CD4-positive, alpha-beta memory T cell (primary cell): ENCODE measurements at regions not wholly inside any gene's neighbourhood (a gene's known extent, or its start where the extent isn't known, plus 50 kb on each side); places are given as distances from the start of the nearest gene placed in this dataset.

Experiments used
- CTCF ChIA-PET: fragments of 350-600 bp; sonication (Branson Sonifier 250); formaldehyde crosslinking; loops from one replicate; lab custom pipeline; 2021; ENCODE audit warnings: inconsistent platforms; ENCODE audit not compliant: partially characterized antibody; lab: Charles Lee
- POLR2A ChIA-PET: fragments of 350-600 bp; sonication (Branson Sonifier 250); formaldehyde crosslinking; loops from one replicate; lab custom pipeline; 2021; ENCODE audit not compliant: partially characterized antibody; lab: Charles Lee
- DNase-seq, 5 donors: peaks; one replicate each; pipeline versions ENCODE4 v3.0.0 to v3.0.0-alpha.2; 2020 to 2022; ENCODE audit warnings: mixed read lengths in 1 of 5
- H3K27ac ChIP-seq: one replicate; pipeline ENCODE4 v1.7.0; 2013; ENCODE audit warnings: low read depth, low read length
- H3K27me3 ChIP-seq: 2 replicates; pipeline ENCODE4 v1.7.0; 2013; ENCODE audit warnings: mild to moderate bottlenecking, low read length, moderate library complexity; ENCODE audit not compliant: insufficient read depth
- H3K36me3 ChIP-seq: 2 replicates; pipeline ENCODE4 v1.7.0; 2013; ENCODE audit warnings: mild to moderate bottlenecking, low read length, moderate library complexity; ENCODE audit not compliant: insufficient read depth
- H3K4me1 ChIP-seq: 2 replicates; pipeline ENCODE4 v1.7.0; 2013; ENCODE audit warnings: mild to moderate bottlenecking, low read length, moderate library complexity; ENCODE audit not compliant: insufficient read depth
- H3K4me3 ChIP-seq, 2 donors: one replicate each; pipeline ENCODE4 v1.7.0; 2013; ENCODE audit warnings: low read length in 2 of 2, mild to moderate bottlenecking in 1 of 2
- H3K9me3 ChIP-seq, 2 donors: one replicate each; pipeline ENCODE4 v1.7.0; 2013; ENCODE audit warnings: low read length in 2 of 2, control low read depth in 1 of 2; ENCODE audit not compliant: control insufficient read depth in 1 of 2
- H3K27ac Mint-ChIP-seq, 7 donors: one replicate each; pipeline ENCODE4 v1.8.0; 2020 to 2021; ENCODE audit warnings: mixed read lengths in 7 of 7, mild to moderate bottlenecking in 6 of 7, inconsistent platforms in 3 of 7, moderate library complexity in 3 of 7
- H3K27me3 Mint-ChIP-seq, 2 donors: one replicate each; pipeline ENCODE4 v1.8.0; 2020 to 2021; ENCODE audit warnings: mixed read lengths in 2 of 2
- H3K36me3 Mint-ChIP-seq, 2 donors: one replicate each; pipeline ENCODE4 v1.8.0; 2020 to 2021; ENCODE audit warnings: mixed read lengths in 2 of 2, inconsistent platforms in 1 of 2, mild to moderate bottlenecking in 1 of 2
- H3K4me1 Mint-ChIP-seq, 4 donors: one replicate each; pipeline ENCODE4 v1.8.0; 2020 to 2021; ENCODE audit warnings: mixed read lengths in 4 of 4, mild to moderate bottlenecking in 1 of 4
- H3K4me3 Mint-ChIP-seq, 8 donors: one replicate each; pipeline ENCODE4 v1.8.0; 2020 to 2021; ENCODE audit warnings: mixed read lengths in 8 of 8, mild to moderate bottlenecking in 7 of 8, moderate library complexity in 6 of 8, inconsistent platforms in 3 of 8
- H3K9me3 Mint-ChIP-seq, 8 donors: one replicate each; pipeline ENCODE4 v1.8.0; 2020 to 2021; ENCODE audit warnings: mixed read lengths in 8 of 8, mild to moderate bottlenecking in 5 of 8, inconsistent platforms in 3 of 8, moderate library complexity in 1 of 8
- intact Hi-C: fragments of 100-400 bp; cut with micrococcal nuclease; formaldehyde crosslinking; loops from one replicate; pipeline ENCODE4 v1.15.1; 2023

GRCh38 chr3:162200836-162201235 lies 704.2 kb downstream of the OTOL1 start:
- Histone ChIP-seq H3K27me3 (no peaks in the 10 kb centered on the region), H3K9me3 (no peaks in the 10 kb centered on the region), H3K4me1 (no peaks in the 10 kb centered on the region), H3K36me3 (no peaks in the 10 kb centered on the region), H3K4me3 (no peak overlapping the region), H3K27ac (no peak overlapping the region)
- no peaks in the 10 kb centered on the region for H3K4me1 Mint-ChIP-seq
- H3K27me3 Mint-ChIP-seq = no peaks in the 10 kb centered on the region
- intact Hi-C loops = no loop called here
- CTCF ChIA-PET = no interaction called here
- no peak for DNase-seq
- no peaks in the 10 kb centered on the region for H3K36me3 Mint-ChIP-seq
- H3K4me3 Mint-ChIP-seq = no peak overlapping the region
- peaks cover 0 to 8% (median 1%) of the 10 kb centered on the region in 8 donors for H3K9me3 Mint-ChIP-seq
- peak overlapping the region in 1 of 7 donors; percentile 75 for H3K27ac Mint-ChIP-seq
- POLR2A ChIA-PET = no interaction called here

- no peaks in the 10 kb centered on the region for H3K36me3 ChIP-seq
- POLR2A ChIA-PET = no interaction called here
- no peaks in the 10 kb centered on the region for H3K27me3 Mint-ChIP-seq
- no peaks in the 10 kb centered on the region for H3K27me3 ChIP-seq
- CTCF ChIA-PET = no interaction called here
- no peaks in the 10 kb centered on the region for H3K4me1 ChIP-seq
- H3K27ac Mint-ChIP-seq = no peak overlapping the region
- H3K27ac ChIP-seq = no peak overlapping the region
- no peaks in the 10 kb centered on the region for H3K9me3 ChIP-seq
- intact Hi-C loops = no loop called here
- no peak overlapping the region for H3K4me3 ChIP-seq
- peaks cover 0 to 4% (median 0%) of the 10 kb centered on the region in 8 donors for H3K9me3 Mint-ChIP-seq
- no peaks in the 10 kb centered on the region for H3K36me3 Mint-ChIP-seq
- H3K4me3 Mint-ChIP-seq = no peak overlapping the region
- no peak for DNase-seq
- no peaks in the 10 kb centered on the region for H3K4me1 Mint-ChIP-seq
Measured at GRCh38 chr3:162206648-162207047, 710.0 kb downstream of the OTOL1 start.

GRCh38 chr3:162211470-162211869 lies 714.9 kb downstream of the OTOL1 start:
- Histone ChIP-seq H3K36me3 (no peaks in the 10 kb centered on the region), H3K27ac (no peak overlapping the region), H3K4me1 (no peaks in the 10 kb centered on the region), H3K27me3 (no peaks in the 10 kb centered on the region), H3K4me3 (no peak overlapping the region), H3K9me3 (no peaks in the 10 kb centered on the region)
- peaks cover 0 to 6% (median 0%) of the 10 kb centered on the region in 8 donors for H3K9me3 Mint-ChIP-seq
- no peak overlapping the region for H3K4me3 Mint-ChIP-seq
- DNase-seq = no peak
- POLR2A ChIA-PET = no interaction called here
- CTCF ChIA-PET = no interaction called here
- H3K4me1 Mint-ChIP-seq = no peaks in the 10 kb centered on the region
- H3K27me3 Mint-ChIP-seq = no peaks in the 10 kb centered on the region
- H3K27ac Mint-ChIP-seq = no peak overlapping the region
- no peaks in the 10 kb centered on the region for H3K36me3 Mint-ChIP-seq
- intact Hi-C loops = no loop called here

GRCh38 chr3:162213196-162213595 lies 716.6 kb downstream of the OTOL1 start:
- ChIA-PET CTCF (no interaction called here), POLR2A (no interaction called here)
- Mint-ChIP-seq H3K9me3 (peaks cover 0 to 9% (median under 1%) of the 10 kb centered on the region in 8 donors), H3K4me3 (no peak overlapping the region), H3K36me3 (no peaks in the 10 kb centered on the region), H3K27ac (no peak overlapping the region), H3K4me1 (no peaks in the 10 kb centered on the region), H3K27me3 (no peaks in the 10 kb centered on the region)
- H3K36me3 ChIP-seq = no peaks in the 10 kb centered on the region
- H3K4me1 ChIP-seq = no peaks in the 10 kb centered on the region
- no peak overlapping the region for H3K27ac ChIP-seq
- DNase-seq = no peak
- H3K27me3 ChIP-seq = no peaks in the 10 kb centered on the region
- intact Hi-C loops = no loop called here
- no peaks in the 10 kb centered on the region for H3K9me3 ChIP-seq
- no peak overlapping the region for H3K4me3 ChIP-seq

- intact Hi-C loops = no loop called here
Measured at GRCh38 chr3:162213956-162214355, 717.3 kb downstream of the OTOL1 start.

GRCh38 chr3:162217647-162218046 lies 721.0 kb downstream of the OTOL1 start:
- Mint-ChIP-seq H3K4me3 (no peak overlapping the region), H3K4me1 (no peaks in the 10 kb centered on the region), H3K9me3 (peaks cover 0 to 14% (median 3%) of the 10 kb centered on the region in 8 donors), H3K36me3 (no peaks in the 10 kb centered on the region), H3K27ac (no peak overlapping the region), H3K27me3 (no peaks in the 10 kb centered on the region)
- POLR2A ChIA-PET = no interaction called here
- Histone ChIP-seq H3K4me3 (no peak overlapping the region), H3K36me3 (no peaks in the 10 kb centered on the region), H3K27ac (no peak overlapping the region), H3K4me1 (no peaks in the 10 kb centered on the region), H3K27me3 (no peaks in the 10 kb centered on the region), H3K9me3 (no peaks in the 10 kb centered on the region)
- intact Hi-C loops = no loop called here
- DNase-seq = no peak
- CTCF ChIA-PET = no interaction called here

More at GRCh38 chr3:162213956-162214355, 717.3 kb downstream of the OTOL1 start:
- Histone ChIP-seq H3K9me3 (no peaks in the 10 kb centered on the region), H3K4me1 (no peaks in the 10 kb centered on the region), H3K36me3 (no peaks in the 10 kb centered on the region), H3K27ac (no peak overlapping the region), H3K27me3 (no peaks in the 10 kb centered on the region), H3K4me3 (no peak overlapping the region)
- Mint-ChIP-seq H3K27ac (no peak overlapping the region), H3K4me3 (no peak overlapping the region), H3K27me3 (no peaks in the 10 kb centered on the region), H3K4me1 (no peaks in the 10 kb centered on the region), H3K9me3 (peaks cover 0 to 9% (median under 1%) of the 10 kb centered on the region in 8 donors), H3K36me3 (no peaks in the 10 kb centered on the region)
- ChIA-PET POLR2A (no interaction called here), CTCF (no interaction called here)
- DNase-seq = no peak

GRCh38 chr3:162218479-162218878 lies 721.9 kb downstream of the OTOL1 start:
- Mint-ChIP-seq H3K27ac (no peak overlapping the region), H3K4me1 (no peaks in the 10 kb centered on the region), H3K36me3 (no peaks in the 10 kb centered on the region), H3K9me3 (peaks cover 0 to 17% (median 4%) of the 10 kb centered on the region in 8 donors), H3K27me3 (no peaks in the 10 kb centered on the region), H3K4me3 (no peak overlapping the region)
- POLR2A ChIA-PET = no interaction called here
- H3K4me3 ChIP-seq = no peak overlapping the region
- no peaks in the 10 kb centered on the region for H3K9me3 ChIP-seq
- H3K27me3 ChIP-seq = no peaks in the 10 kb centered on the region
- DNase-seq = no peak
- no peaks in the 10 kb centered on the region for H3K36me3 ChIP-seq
- intact Hi-C loops = no loop called here
- CTCF ChIA-PET = no interaction called here
- no peak overlapping the region for H3K27ac ChIP-seq
- no peaks in the 10 kb centered on the region for H3K4me1 ChIP-seq

- intact Hi-C loops = no loop called here
- H3K36me3 ChIP-seq = no peaks in the 10 kb centered on the region
- H3K9me3 ChIP-seq = no peaks in the 10 kb centered on the region
- no peak overlapping the region for H3K27ac Mint-ChIP-seq
- H3K27ac ChIP-seq = no peak overlapping the region
- H3K27me3 Mint-ChIP-seq = no peaks in the 10 kb centered on the region
- DNase-seq = no peak
- H3K4me3 ChIP-seq = no peak overlapping the region
- H3K9me3 Mint-ChIP-seq = peaks cover 0 to 12% (median 4%) of the 10 kb centered on the region in 8 donors
- H3K36me3 Mint-ChIP-seq = no peaks in the 10 kb centered on the region
- ChIA-PET CTCF (no interaction called here), POLR2A (no interaction called here)
- no peaks in the 10 kb centered on the region for H3K4me1 Mint-ChIP-seq
- no peak overlapping the region for H3K4me3 Mint-ChIP-seq
- no peaks in the 10 kb centered on the region for H3K27me3 ChIP-seq
- no peaks in the 10 kb centered on the region for H3K4me1 ChIP-seq
Measured at GRCh38 chr3:162224746-162225145, 728.1 kb downstream of the OTOL1 start.
